Activated naive CD4-positive, alpha-beta T cell treated with anti-CD3 and anti-CD28 coated beads, Interleukin-2, amount 50 U/mL, for 72 hours (primary cell): ENCODE measurements at regions not wholly inside any gene's neighbourhood (a gene's known extent, or its start where the extent isn't known, plus 50 kb on each side); places are given as distances from the start of the nearest gene placed in this dataset.
"Not testable (repeated sequence)": the region's sequence is repeated elsewhere in the genome, so short reads cannot be mapped to it uniquely, and the experiment has no call there.

ENCODE experiments used
- ATAC-seq, 2 donors: fragments of 150-1000 bp; cut with Tn5 transposase; 2 replicates each; pipeline ENCODE4 v1.10.0; 2021; ENCODE audit warnings: mild to moderate bottlenecking in 2 of 2, moderate library complexity in 2 of 2
- DNase-seq, 2 donors: peaks; one replicate each; pipeline ENCODE4 v3.0.0; 2021 to 2022; ENCODE audit warnings: low spot score in 2 of 2
- H3K27ac Mint-ChIP-seq, 2 donors: one replicate each; pipeline ENCODE4 v1.8.0; 2022; ENCODE audit warnings: mild to moderate bottlenecking in 2 of 2, mixed read lengths in 2 of 2
- H3K36me3 Mint-ChIP-seq, 2 donors: one replicate each; pipeline ENCODE4 v1.8.0; 2022; ENCODE audit warnings: mixed read lengths in 2 of 2
- H3K9me3 Mint-ChIP-seq, 2 donors: one replicate each; pipeline ENCODE4 v1.8.0; 2022; ENCODE audit warnings: mixed read lengths in 2 of 2

GRCh38 chr16:29228664-29229611 lies 177.6 kb downstream of the NPIPB11 start:
- DNase-seq, H3K9me3 Mint-ChIP-seq, H3K27ac Mint-ChIP-seq, ATAC-seq, H3K36me3 Mint-ChIP-seq: not testable (repeated sequence)

DNA sequence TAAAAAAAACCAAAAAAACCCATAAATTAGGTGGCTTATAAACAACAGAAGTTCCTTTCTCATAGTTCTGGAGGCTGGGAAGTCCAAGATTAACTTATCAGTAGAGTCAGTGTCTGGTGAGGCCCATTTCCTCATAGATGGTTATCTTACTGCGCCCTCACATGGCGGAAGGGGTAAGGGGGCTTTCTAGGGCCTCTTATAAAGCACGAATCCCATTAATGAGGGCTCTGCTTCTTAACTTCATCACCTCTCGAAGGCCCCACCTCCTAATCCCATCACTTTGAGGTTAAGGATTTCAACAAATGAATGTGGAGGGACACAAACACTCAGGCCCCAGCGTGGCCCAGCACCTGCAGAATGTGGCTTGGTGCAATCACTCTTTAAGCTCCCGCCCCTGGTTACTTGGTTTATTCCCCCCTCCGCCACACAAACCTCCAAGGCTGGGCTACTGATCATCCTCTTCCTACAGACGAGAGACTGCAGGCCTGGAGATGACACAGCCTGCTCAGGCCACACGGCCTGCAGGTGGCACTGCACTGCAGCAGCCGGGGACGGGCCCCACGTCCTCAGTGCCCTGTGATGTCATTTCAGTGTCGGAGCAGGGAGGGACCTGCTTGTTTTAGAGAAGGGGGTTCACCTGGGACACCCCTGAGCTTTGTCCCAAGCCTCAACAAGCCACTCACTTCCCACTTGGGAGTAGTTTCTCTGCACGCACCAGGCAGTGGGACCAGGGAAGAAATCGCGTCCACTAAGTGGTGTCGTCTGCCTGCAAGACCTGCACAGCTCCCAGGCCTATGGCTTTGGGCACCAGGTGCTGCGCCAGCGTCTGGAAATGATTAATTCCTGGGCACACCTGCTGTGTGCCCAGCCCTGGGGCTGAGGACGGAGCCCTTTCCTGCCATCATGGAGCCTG lies 178.5 kb downstream of the NPIPB11 start:
- not testable (repeated sequence) for H3K9me3 Mint-ChIP-seq, H3K36me3 Mint-ChIP-seq
- DNase-seq (peak; percentile 33 to 56), ATAC-seq (peak; percentile 94 to 97)
- H3K27ac Mint-ChIP-seq = peak overlapping the region in 1 of 2 donors; percentile 44

GRCh38 chr16:29226782-29227181 lies 179.7 kb downstream of the NPIPB11 start:
- Mint-ChIP-seq H3K9me3 (peaks cover 0 to 8% of the 10 kb centered on the region in 2 donors), H3K27ac (no peak overlapping the region), H3K36me3 (peaks cover 5 to 13% of the 10 kb centered on the region in 2 donors)
- no peak for ATAC-seq
- no peak for DNase-seq

GRCh38 chr16:29224675-29225074 lies 181.8 kb downstream of the NPIPB11 start:
- peak in 1 of 2 donors; percentile 26 for DNase-seq
- H3K27ac Mint-ChIP-seq, ATAC-seq, H3K9me3 Mint-ChIP-seq: not testable (repeated sequence)
- peaks cover 13 to 14% of the 10 kb centered on the region in 2 donors for H3K36me3 Mint-ChIP-seq

DNA sequence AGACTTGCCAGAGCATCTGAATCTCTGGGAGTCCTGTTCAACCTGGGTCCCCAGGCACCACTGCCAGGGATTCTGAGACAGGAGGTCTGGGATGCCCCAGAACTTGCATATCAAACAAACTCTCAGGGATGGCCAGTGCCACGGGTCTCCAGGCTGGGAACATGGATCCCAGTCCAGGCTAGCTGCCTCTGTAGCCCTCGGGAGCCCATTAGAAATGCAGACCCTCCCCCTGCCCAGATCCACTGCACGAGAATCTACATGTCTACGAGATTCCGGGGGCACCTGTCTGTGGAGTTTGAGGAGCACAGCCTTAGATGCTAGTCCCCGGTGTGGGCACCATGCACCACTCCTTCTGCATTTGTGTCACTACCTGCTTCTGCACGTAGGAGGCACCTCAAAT lies 183.9 kb downstream of the NPIPB11 start:
- DNase-seq = peak in 1 of 2 donors; percentile 9
- not testable (repeated sequence) for H3K27ac Mint-ChIP-seq, H3K9me3 Mint-ChIP-seq, ATAC-seq
- peaks cover 23 to 26% of the 10 kb centered on the region in 2 donors for H3K36me3 Mint-ChIP-seq

- not testable (repeated sequence) for ATAC-seq, H3K9me3 Mint-ChIP-seq
- Mint-ChIP-seq H3K27ac (peak overlapping the region in 1 of 2 donors; percentile 12), H3K36me3 (peaks cover 23 to 26% of the 10 kb centered on the region in 2 donors)
- peak in 1 of 2 donors; percentile 48 for DNase-seq
Observed at GRCh38 chr16:29222008-29222407, 184.5 kb downstream of the NPIPB11 start.

- DNase-seq = peak in 1 of 2 donors; percentile 9
- H3K9me3 Mint-ChIP-seq, ATAC-seq, H3K27ac Mint-ChIP-seq: not testable (repeated sequence)
- peaks cover 23 to 26% of the 10 kb centered on the region in 2 donors for H3K36me3 Mint-ChIP-seq
Observed at GRCh38 chr16:29221281-29221955, 185.1 kb downstream of the NPIPB11 start.

- H3K36me3 Mint-ChIP-seq = peaks cover 21 to 23% of the 10 kb centered on the region in 2 donors
- H3K9me3 Mint-ChIP-seq, H3K27ac Mint-ChIP-seq, ATAC-seq: not testable (repeated sequence)
- peak in 1 of 2 donors; percentile 45 for DNase-seq
Observed at GRCh38 chr16:29220647-29221191, 185.8 kb downstream of the NPIPB11 start.

DNA sequence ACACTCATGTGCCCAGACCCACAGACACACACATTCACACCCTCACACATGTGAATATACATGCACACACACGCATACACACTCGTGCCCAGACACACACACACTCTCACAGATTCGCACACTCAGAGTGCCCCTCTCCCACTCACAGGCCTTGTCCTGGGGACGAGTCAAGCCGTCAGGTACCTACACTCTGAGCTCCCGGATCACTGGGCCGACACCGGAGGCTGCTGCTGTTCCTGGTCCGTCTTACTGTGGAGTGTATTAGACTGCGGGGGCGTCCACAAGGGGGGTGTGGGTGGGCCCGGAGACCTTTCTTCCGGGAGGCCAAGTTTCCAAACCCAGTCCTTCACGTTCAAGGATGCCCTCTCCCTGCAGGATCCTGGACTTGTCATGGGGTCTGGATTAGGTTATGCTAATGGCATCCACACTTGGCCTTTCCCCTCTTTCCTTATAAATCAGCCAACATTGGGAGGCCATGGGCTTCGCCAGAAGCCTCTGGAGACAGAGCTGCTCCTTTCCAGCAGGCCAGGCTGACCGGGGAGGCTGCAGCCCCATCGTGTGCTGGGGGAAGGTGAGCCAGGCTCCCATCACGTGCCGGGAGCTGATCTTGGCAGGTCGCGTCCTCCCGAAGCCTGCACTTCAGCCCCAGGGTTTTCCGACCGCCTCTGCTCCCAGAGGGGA lies 186.4 kb downstream of the NPIPB11 start:
- DNase-seq = peak in 1 of 2 donors; percentile 33
- not testable (repeated sequence) for H3K27ac Mint-ChIP-seq, H3K9me3 Mint-ChIP-seq, ATAC-seq
- peaks cover 21 to 23% of the 10 kb centered on the region in 2 donors for H3K36me3 Mint-ChIP-seq

- not testable (repeated sequence) for ATAC-seq, H3K9me3 Mint-ChIP-seq, H3K27ac Mint-ChIP-seq
- DNase-seq = peak in 1 of 2 donors; percentile 6
- H3K36me3 Mint-ChIP-seq = peaks cover 21 to 23% of the 10 kb centered on the region in 2 donors
Observed at GRCh38 chr16:29219562-29219961, 186.9 kb downstream of the NPIPB11 start.

DNA sequence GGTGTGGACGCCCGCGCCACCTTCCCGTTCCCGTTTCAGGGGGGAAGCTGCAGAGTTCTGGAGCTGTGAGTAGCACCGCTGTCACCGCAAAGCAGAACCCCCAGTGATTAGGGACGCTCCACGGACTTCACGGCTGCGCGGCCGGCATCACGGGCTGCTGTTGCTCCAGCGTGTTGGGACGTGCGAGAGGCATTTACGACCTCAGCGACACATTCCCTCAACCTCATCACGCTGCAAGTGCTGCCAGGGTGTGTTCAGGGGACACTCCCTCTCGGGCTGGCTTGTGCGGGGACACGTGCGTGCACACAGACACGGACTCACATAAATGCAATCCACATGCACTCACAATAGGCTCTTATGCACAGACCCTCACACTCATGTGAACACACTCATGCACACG lies 187.9 kb downstream of the NPIPB11 start:
- H3K36me3 Mint-ChIP-seq = peaks cover 21 to 23% of the 10 kb centered on the region in 2 donors
- not testable (repeated sequence) for ATAC-seq, H3K9me3 Mint-ChIP-seq, H3K27ac Mint-ChIP-seq
- peak in 1 of 2 donors; percentile 34 for DNase-seq

- H3K27ac Mint-ChIP-seq, ATAC-seq, H3K9me3 Mint-ChIP-seq: not testable (repeated sequence)
- peaks cover 18 to 21% of the 10 kb centered on the region in 2 donors for H3K36me3 Mint-ChIP-seq
- peak in 1 of 2 donors; percentile 13 for DNase-seq
Observed at GRCh38 chr16:29218171-29218570, 188.3 kb downstream of the NPIPB11 start.

DNA sequence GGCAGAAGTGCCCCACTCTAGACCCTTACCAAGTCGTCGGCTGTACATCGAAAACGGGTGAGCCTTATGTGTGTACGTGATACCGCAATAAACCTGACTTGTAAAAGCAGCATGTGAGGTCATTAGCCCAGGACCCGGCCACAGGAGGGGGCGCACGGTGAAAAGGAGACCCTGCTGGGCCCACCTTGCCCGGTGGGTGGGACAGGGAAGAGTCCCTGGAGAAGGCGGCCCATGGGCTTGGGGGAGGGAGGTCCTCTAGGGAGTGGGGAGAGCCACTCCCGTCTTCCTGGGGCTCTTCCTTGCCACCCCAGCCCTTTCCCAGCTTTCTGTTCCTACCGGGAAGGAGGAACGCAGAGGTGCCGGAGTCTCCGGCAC lies 188.8 kb downstream of the NPIPB11 start:
- not testable (repeated sequence) for H3K27ac Mint-ChIP-seq, ATAC-seq, H3K9me3 Mint-ChIP-seq
- peaks cover 18 to 19% of the 10 kb centered on the region in 2 donors for H3K36me3 Mint-ChIP-seq
- DNase-seq = peak in 1 of 2 donors; percentile 18

GRCh38 chr16:29217104-29217751 lies 189.3 kb downstream of the NPIPB11 start:
- peak overlapping the region in 1 of 2 donors; percentile 57 for H3K27ac Mint-ChIP-seq
- H3K9me3 Mint-ChIP-seq, ATAC-seq: not testable (repeated sequence)
- peaks cover 14 to 18% of the 10 kb centered on the region in 2 donors for H3K36me3 Mint-ChIP-seq
- DNase-seq = peak in 1 of 2 donors; percentile 44

DNA sequence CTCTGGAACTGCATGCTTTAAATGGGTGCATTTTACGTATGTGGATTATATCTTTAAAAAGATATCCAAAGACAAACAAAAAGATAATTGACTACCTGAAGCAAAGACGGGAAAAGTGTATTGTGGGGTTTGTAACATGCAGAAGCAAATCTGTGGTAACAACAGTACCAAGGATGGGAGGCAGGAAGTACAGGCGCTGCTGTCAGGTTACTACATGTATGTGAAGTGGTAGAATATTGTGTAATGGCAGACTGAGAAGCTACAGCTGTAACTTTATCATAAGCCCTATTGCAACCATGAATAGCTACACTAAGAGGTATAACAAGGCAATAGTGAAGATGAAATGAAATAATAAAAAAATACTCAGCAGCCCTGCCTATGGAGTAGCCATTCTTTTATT lies 192.7 kb downstream of the NPIPB11 start:
- not testable (repeated sequence) for ATAC-seq, DNase-seq, H3K27ac Mint-ChIP-seq, H3K9me3 Mint-ChIP-seq, H3K36me3 Mint-ChIP-seq
